GM12878 (cell line): ENCODE measurements at regions not wholly inside any gene's neighbourhood (a gene's known extent, or its start where the extent isn't known, plus 50 kb on each side); places are given as distances from the start of the nearest gene placed in this dataset.

ENCODE experiments used
- ATAC-seq: fragments of 200-7000 bp; cut with Tn5 transposase; 3 replicates; pipeline ENCODE4 v1.9.1; 2020; ENCODE audit warnings: mild to moderate bottlenecking, moderate library complexity
- BruUV-seq: library from RNA; stranded (reverse); fragments of 400-500 nt; replicated peaks from 2 replicates; lab custom pipeline; 2021; lab: Mats Ljungman, UMichigan
- CTCF ChIA-PET: fragments of 300-600 bp; sonication (Branson Sonifier 250); formaldehyde crosslinking; extraction: SDS; loops from one replicate; lab custom pipeline; 2021; ENCODE audit warnings: inconsistent platforms; lab: Yijun Ruan, JAX
- POLR2A ChIA-PET: fragments of 350-600 bp; formaldehyde crosslinking; extraction: SDS; loops from one replicate; lab custom pipeline; 2021; ENCODE audit warnings: inconsistent platforms; lab: Charles Lee
- RAD21 ChIA-PET: fragments of 300-600 bp; sonication (Branson Sonifier 250); formaldehyde crosslinking; loops from one replicate; lab custom pipeline; 2023; ENCODE audit warnings: antibody characterized with exemption; ENCODE audit not compliant: unreplicated experiment; lab: Charles Lee
- SMC1A ChIA-PET: fragments of 300-600 bp; sonication (Branson Sonifier 250); formaldehyde crosslinking; loops from one replicate; lab custom pipeline; 2023; ENCODE audit not compliant: unreplicated experiment, uncharacterized antibody; lab: Charles Lee
- DNase-seq: peaks from one replicate; pipeline ENCODE4 v3.0.0-alpha.2; 2011; ENCODE audit warnings: low read depth, low spot score
- FAIRE-seq: peaks from 3 replicates; lab custom pipeline; 2011; peaks lifted over from hg19 to GRCh38; lab: Jason Lieb, UNC
- H2AFZ ChIP-seq: 2 replicates; pipeline ENCODE4 v1.6.0; 2011; ENCODE audit warnings: low read depth, low read length, control low read depth; ENCODE audit not compliant: control insufficient read depth
- H3K27ac ChIP-seq: 2 replicates; pipeline ENCODE4 v1.5.1; 2011; ENCODE audit warnings: control low read depth; ENCODE audit not compliant: control insufficient read depth, insufficient read depth
- H3K27me3 ChIP-seq, 2 experiments: replicated peaks in 1 of 2; 2 replicates each; pipeline versions ENCODE4 v1.6.0 to v1.6.1; 2011; ENCODE audit warnings: low read length in 1 of 2; ENCODE audit not compliant: control insufficient read depth in 2 of 2, insufficient read depth in 2 of 2
- H3K36me3 ChIP-seq, 2 experiments: 2 replicates each; pipeline ENCODE4 v1.5.1; 2011; ENCODE audit warnings: low read length in 1 of 2; ENCODE audit not compliant: control insufficient read depth in 2 of 2, insufficient read depth in 2 of 2
- H3K4me1 ChIP-seq: 2 replicates; pipeline ENCODE4 v1.6.1; 2011; ENCODE audit warnings: mild to moderate bottlenecking, low read length, moderate library complexity, mixed read lengths; ENCODE audit not compliant: control insufficient read depth, insufficient read depth
- H3K4me2 ChIP-seq: 2 replicates; pipeline ENCODE4 v1.6.0; 2011; ENCODE audit warnings: control low read depth; ENCODE audit not compliant: control insufficient read depth, insufficient read depth
- H3K4me3 ChIP-seq: fragments of 200-600 bp; sonication (generic); 2 replicates; pipeline ENCODE4 v1.5.1; 2016
- H3K79me2 ChIP-seq: 2 replicates; pipeline ENCODE4 v1.6.0; 2011; ENCODE audit warnings: low read length; ENCODE audit not compliant: control insufficient read depth, insufficient read depth
- H3K9ac ChIP-seq: 2 replicates; pipeline ENCODE4 v1.8.0; 2011; ENCODE audit warnings: low read length, control low read depth, mixed read lengths; ENCODE audit not compliant: control insufficient read depth, insufficient read depth
- H3K9me3 ChIP-seq: replicated peaks from 3 replicates; pipeline ENCODE4 v1.5.1; 2011; ENCODE audit warnings: mild to moderate bottlenecking, low read length; ENCODE audit not compliant: control insufficient read depth, insufficient read depth
- H4K20me1 ChIP-seq: 2 replicates; pipeline ENCODE4 v1.6.0; 2011; ENCODE audit not compliant: control insufficient read depth, insufficient read depth
- ASH2L ChIP-seq: fragments of 300-600, 200-600 bp; sonication (generic); IDR thresholded peaks from 2 replicates; pipeline ENCODE4 v1.6.1; 2017; ENCODE audit warnings: low read depth, mild to moderate bottlenecking, borderline replicate concordance
- BCL11A ChIP-seq: IDR thresholded peaks from 2 replicates; pipeline ENCODE4 v1.6.1; 2011; ENCODE audit warnings: low read depth, low read length
- CREB1 ChIP-seq: IDR thresholded peaks from 2 replicates; pipeline ENCODE4 v1.6.1; 2012; ENCODE audit warnings: low read depth, mild to moderate bottlenecking, inconsistent platforms
- FOS ChIP-seq: IDR thresholded peaks from 3 replicates; pipeline ENCODE4 v1.6.1; 2011; ENCODE audit warnings: borderline replicate concordance; ENCODE audit not compliant: insufficient read length; ENCODE audit errors: extremely low read depth
- HCFC1 ChIP-seq: fragments of 150-350 bp; IDR thresholded peaks from 2 replicates; pipeline ENCODE4 v1.6.1; 2014; ENCODE audit warnings: low read length
- HDAC6 ChIP-seq: fragments of 200-600 bp; sonication (generic); IDR thresholded peaks from one replicate; pipeline ENCODE4 v1.8.0; 2017; ENCODE audit warnings: antibody characterized with exemption; ENCODE audit not compliant: unreplicated experiment
- PAX8 ChIP-seq: fragments of 450-650 bp; IDR thresholded peaks from 2 replicates; pipeline ENCODE4 v1.6.1; 2017; ENCODE audit warnings: mild to moderate bottlenecking, moderate library complexity
- RAD51 ChIP-seq: fragments of 450-650 bp; IDR thresholded peaks from 2 replicates; pipeline ENCODE4 v1.6.1; 2016; ENCODE audit warnings: moderate library complexity, mild to moderate bottlenecking, inconsistent platforms
- SMAD5 ChIP-seq: IDR thresholded peaks from 2 replicates; pipeline ENCODE4 v1.6.1; 2016; ENCODE audit warnings: antibody characterized with exemption, low read depth
- STAT1 ChIP-seq: fragments of 450-650 bp; conservative IDR thresholded peaks from 2 replicates; pipeline ENCODE4 v1.6.1; 2014; ENCODE audit warnings: antibody characterized with exemption, mild to moderate bottlenecking
- ZBED1 ChIP-seq: IDR thresholded peaks from 2 replicates; pipeline ENCODE4 v1.6.1; 2016; ENCODE audit warnings: borderline replicate concordance
- ZNF217 ChIP-seq: fragments of 450-650 bp; IDR thresholded peaks from 2 replicates; pipeline ENCODE4 v1.6.1; 2017; ENCODE audit warnings: antibody characterized with exemption, mild to moderate bottlenecking
- ZNF622 ChIP-seq: fragments of 450-650 bp; IDR thresholded peaks from 2 replicates; pipeline ENCODE4 v1.6.1; 2017; ENCODE audit warnings: mild to moderate bottlenecking, inconsistent platforms
- WGBS: methylation state at CpG from one replicate; pipeline ENCODE4 v1.1.6; 2016; ENCODE audit warnings: low lambda C conversion rate; ENCODE audit not compliant: insufficient replicate concordance, insufficient coverage; ENCODE audit errors: missing lambda C conversion rate; 5-methylcytosine and 5-hydroxymethylcytosine counted together
- in situ Hi-C: fragments of 300-500 bp; cut with MboI; formaldehyde crosslinking; loops from 9 replicates; pipeline ENCODE4 v1.14.3; 2018; ENCODE audit warnings: mixed read lengths
- intact Hi-C: fragments of 100-400 bp; cut with micrococcal nuclease; formaldehyde crosslinking; loops from one replicate; pipeline ENCODE4 v1.14.2; 2022; ENCODE audit not compliant: unreplicated experiment

GRCh38 chr15:62533687-62534086 is 368.6 kb upstream of the C2CD4B start:
- WGBS = 100% methylated on average over 1 of the region's 1 CpG
- in situ Hi-C loops (no loop called here), intact Hi-C loops (no loop called here)
- Histone ChIP-seq H3K4me1 (no peaks in the 10 kb centered on the region), H3K27ac (no peak overlapping the region), H2AFZ (no peak overlapping the region), H3K9me3 (no peaks in the 10 kb centered on the region), H4K20me1 (no peaks in the 10 kb centered on the region), H3K9ac (no peak overlapping the region), H3K79me2 (no peaks in the 10 kb centered on the region), H3K4me2 (no peak overlapping the region), H3K4me3 (no peak overlapping the region), H3K27me3 (no peaks in the 10 kb centered on the region; a peak in 1 of 4 replicates), H3K36me3 (no peaks in the 10 kb centered on the region)
- no TSS peak for BruUV-seq
- FAIRE-seq = no peak
- no peak for ATAC-seq
- ChIA-PET RAD21 (no interaction called here), POLR2A (no interaction called here), SMC1A (no interaction called here), CTCF (no interaction called here)
- no peak for TF ChIP-seq ZNF622
- no peak for TF ChIP-seq BCL11A
- TF ChIP-seq STAT1 = no peak
- no peak for DNase-seq

- ChIA-PET RAD21 (no interaction called here), SMC1A (no interaction called here), CTCF (no interaction called here), POLR2A (no interaction called here)
- 0% methylated on average over 2 of the region's 2 CpGs for WGBS
- no peaks in the 10 kb centered on the region; a peak in 1 of 4 replicates for H3K27me3 ChIP-seq
- no peak for DNase-seq
- no peaks in the 10 kb centered on the region for H4K20me1 ChIP-seq
- no peak overlapping the region for H2AFZ ChIP-seq
- ATAC-seq = no peak
- H3K4me1 ChIP-seq = no peaks in the 10 kb centered on the region
- no peaks in the 10 kb centered on the region for H3K36me3 ChIP-seq
- no peak overlapping the region for H3K9ac ChIP-seq
- no peaks in the 10 kb centered on the region for H3K79me2 ChIP-seq
- no TSS peak for BruUV-seq
- no peak overlapping the region for H3K27ac ChIP-seq
- no peaks in the 10 kb centered on the region for H3K9me3 ChIP-seq
- no peak for TF ChIP-seq ASH2L
- TF ChIP-seq HCFC1 = no peak
- no peak for TF ChIP-seq RAD51
- no peak for TF ChIP-seq ZBED1
- no peak for TF ChIP-seq ZNF217
- TF ChIP-seq FOS = no peak
- no peak for TF ChIP-seq PAX8
- TF ChIP-seq CREB1 = no peak
- no peak for TF ChIP-seq HDAC6
- no peak for TF ChIP-seq SMAD5
- TF ChIP-seq, all 136 proteins: peak for 0
- FAIRE-seq = no peak
- Histone ChIP-seq H3K4me3 (no peak overlapping the region), H3K4me2 (no peak overlapping the region)
- in situ Hi-C loops (no loop called here), intact Hi-C loops (no loop called here)
Measured at GRCh38 chr15:62534996-62535395, 369.9 kb upstream of the C2CD4B start.
